ENCODE measurements at regions not wholly inside any gene's neighbourhood (a gene's known extent, or its start where the extent isn't known, plus 50 kb on each side); places are given as distances from the start of the nearest gene placed in this dataset.
"Not testable (repeated sequence)": the region's sequence is repeated elsewhere in the genome, so short reads cannot be mapped to it uniquely, and the experiment has no call there.

- no peak overlapping the region for H3K4me3 Mint-ChIP-seq
- H3K36me3 Mint-ChIP-seq (ENCODE audit: low read depth) = no peaks in the 10 kb centered on the region
These were observed 78.0 kb upstream of the ELOVL5 start for GRCh38 chr6:53426667-53427270.

GRCh38 chr6:53426117-53426516 is 77.4 kb upstream of the ELOVL5 start:
- no peaks in the 10 kb centered on the region for H3K36me3 Mint-ChIP-seq (ENCODE audit: low read depth)
- H3K4me3 Mint-ChIP-seq = no peak overlapping the region
- DNase-seq = no peak
- H3K9me3 Mint-ChIP-seq = no peaks in the 10 kb centered on the region
- H3K4me1 Mint-ChIP-seq = peaks cover 17% of the 10 kb centered on the region
- H3K27ac Mint-ChIP-seq = no peak overlapping the region
- intact Hi-C loops (cut with micrococcal nuclease) = loop anchor here (2.0 kb wide), 1 partner anchor 15 kb away; no protein-coding TSS in a partner anchor
- peaks cover 14% of the 10 kb centered on the region for H3K27me3 Mint-ChIP-seq

More at GRCh38 chr6:53426667-53427270, 78.0 kb upstream of the ELOVL5 start:
- no peak for DNase-seq
- peaks cover 14% of the 10 kb centered on the region for H3K27me3 Mint-ChIP-seq
- peaks cover 19% of the 10 kb centered on the region for H3K4me1 Mint-ChIP-seq
- intact Hi-C loops (cut with micrococcal nuclease) = loop anchor here (1.0 to 2.0 kb wide), 2 partner anchors 14 to 119 kb away; no protein-coding TSS in a partner anchor
- no peak overlapping the region for H3K27ac Mint-ChIP-seq
- no peaks in the 10 kb centered on the region for H3K9me3 Mint-ChIP-seq

GRCh38 chr6:53424976-53425718 is 76.4 kb upstream of the ELOVL5 start:
- Mint-ChIP-seq H3K36me3 (ENCODE audit: low read depth) (no peaks in the 10 kb centered on the region), H3K4me3 (no peak overlapping the region), H3K9me3 (no peaks in the 10 kb centered on the region), H3K27me3 (peaks cover 16% of the 10 kb centered on the region), H3K4me1 (peaks cover 17% of the 10 kb centered on the region), H3K27ac (no peak overlapping the region)
- no peak for DNase-seq
- intact Hi-C loops (cut with micrococcal nuclease) = no loop called here

- intact Hi-C loops (cut with micrococcal nuclease) = no loop called here
- Mint-ChIP-seq H3K27me3 (peaks cover 16% of the 10 kb centered on the region), H3K27ac (no peak overlapping the region), H3K4me1 (peaks cover 15% of the 10 kb centered on the region), H3K9me3 (peaks cover under 1% of the 10 kb centered on the region), H3K4me3 (no peak overlapping the region), H3K36me3 (ENCODE audit: low read depth) (no peaks in the 10 kb centered on the region)
- no peak for DNase-seq
These were observed 75.5 kb upstream of the ELOVL5 start for GRCh38 chr6:53424300-53424699.

GRCh38 chr6:53423560-53423959 is 74.8 kb upstream of the ELOVL5 start:
- H3K9me3 Mint-ChIP-seq; intact Hi-C loops (cut with micrococcal nuclease); H3K4me3 Mint-ChIP-seq; H3K27ac Mint-ChIP-seq; DNase-seq; H3K36me3 Mint-ChIP-seq (ENCODE audit: low read depth): not testable (repeated sequence)
- Mint-ChIP-seq H3K4me1 (peaks cover 10% of the 10 kb centered on the region), H3K27me3 (peaks cover 18% of the 10 kb centered on the region)

GRCh38 chr6:53419026-53419425 is 70.3 kb upstream of the ELOVL5 start:
- Mint-ChIP-seq H3K4me3 (no peak overlapping the region), H3K27me3 (peaks cover 14% of the 10 kb centered on the region), H3K36me3 (ENCODE audit: low read depth) (no peaks in the 10 kb centered on the region), H3K27ac (no peak overlapping the region), H3K9me3 (peaks cover 3% of the 10 kb centered on the region), H3K4me1 (peaks cover 1% of the 10 kb centered on the region)
- DNase-seq = no peak
- intact Hi-C loops (cut with micrococcal nuclease) = no loop called here

GRCh38 chr6:53418288-53418687 is 69.5 kb upstream of the ELOVL5 start:
- peaks cover 3% of the 10 kb centered on the region for H3K9me3 Mint-ChIP-seq
- peaks cover 10% of the 10 kb centered on the region for H3K27me3 Mint-ChIP-seq
- H3K27ac Mint-ChIP-seq = no peak overlapping the region
- no peaks in the 10 kb centered on the region for H3K4me1 Mint-ChIP-seq
- no peak overlapping the region for H3K4me3 Mint-ChIP-seq
- DNase-seq = no peak
- intact Hi-C loops (cut with micrococcal nuclease) = no loop called here
- no peaks in the 10 kb centered on the region for H3K36me3 Mint-ChIP-seq (ENCODE audit: low read depth)

GRCh38 chr6:53417141-53417540 is 68.4 kb upstream of the ELOVL5 start:
- no peak overlapping the region for H3K4me3 Mint-ChIP-seq
- intact Hi-C loops (cut with micrococcal nuclease) = no loop called here
- DNase-seq = no peak
- H3K27me3 Mint-ChIP-seq = peaks cover 4% of the 10 kb centered on the region
- H3K27ac Mint-ChIP-seq = no peak overlapping the region
- H3K4me1 Mint-ChIP-seq = no peaks in the 10 kb centered on the region
- H3K9me3 Mint-ChIP-seq = peaks cover 3% of the 10 kb centered on the region
- H3K36me3 Mint-ChIP-seq (ENCODE audit: low read depth) = no peaks in the 10 kb centered on the region

- no peaks in the 10 kb centered on the region for H3K4me1 Mint-ChIP-seq
- DNase-seq = no peak
- peaks cover 3% of the 10 kb centered on the region for H3K27me3 Mint-ChIP-seq
- H3K36me3 Mint-ChIP-seq (ENCODE audit: low read depth) = no peaks in the 10 kb centered on the region
- H3K9me3 Mint-ChIP-seq = no peaks in the 10 kb centered on the region
- H3K4me3 Mint-ChIP-seq = no peak overlapping the region
- H3K27ac Mint-ChIP-seq = no peak overlapping the region
- intact Hi-C loops (cut with micrococcal nuclease) = no loop called here
These were observed 64.6 kb upstream of the ELOVL5 start for GRCh38 chr6:53413326-53413725.

GRCh38 chr6:53412751-53413150 is 64.0 kb upstream of the ELOVL5 start:
- intact Hi-C loops (cut with micrococcal nuclease) = no loop called here
- no peaks in the 10 kb centered on the region for H3K4me1 Mint-ChIP-seq
- no peak overlapping the region for H3K27ac Mint-ChIP-seq
- H3K36me3 Mint-ChIP-seq (ENCODE audit: low read depth) = no peaks in the 10 kb centered on the region
- H3K27me3 Mint-ChIP-seq = peaks cover 3% of the 10 kb centered on the region
- H3K9me3 Mint-ChIP-seq = no peaks in the 10 kb centered on the region
- DNase-seq = no peak
- no peak overlapping the region for H3K4me3 Mint-ChIP-seq

GRCh38 chr6:53412021-53412715 is 63.4 kb upstream of the ELOVL5 start:
- Mint-ChIP-seq H3K27me3 (peaks cover 3% of the 10 kb centered on the region), H3K4me3 (no peak overlapping the region), H3K27ac (no peak overlapping the region), H3K9me3 (no peaks in the 10 kb centered on the region), H3K4me1 (no peaks in the 10 kb centered on the region), H3K36me3 (ENCODE audit: low read depth) (no peaks in the 10 kb centered on the region)
- intact Hi-C loops (cut with micrococcal nuclease) = no loop called here
- no peak for DNase-seq

- Mint-ChIP-seq H3K4me3 (no peak overlapping the region), H3K36me3 (ENCODE audit: low read depth) (no peaks in the 10 kb centered on the region), H3K27ac (no peak overlapping the region), H3K9me3 (no peaks in the 10 kb centered on the region), H3K27me3 (peaks cover 3% of the 10 kb centered on the region), H3K4me1 (no peaks in the 10 kb centered on the region)
- DNase-seq = no peak
- intact Hi-C loops (cut with micrococcal nuclease) = loop anchor here (2.0 kb wide), 2 partner anchors 25 to 109 kb away; no protein-coding TSS in a partner anchor
These were observed 62.7 kb upstream of the ELOVL5 start for GRCh38 chr6:53411451-53411850.

GRCh38 chr6:53410508-53411258 is 61.9 kb upstream of the ELOVL5 start:
- no peaks in the 10 kb centered on the region for H3K4me1 Mint-ChIP-seq
- peak; percentile 85 for DNase-seq
- H3K27ac Mint-ChIP-seq = no peak overlapping the region
- H3K36me3 Mint-ChIP-seq (ENCODE audit: low read depth) = no peaks in the 10 kb centered on the region
- peaks cover 3% of the 10 kb centered on the region for H3K27me3 Mint-ChIP-seq
- intact Hi-C loops (cut with micrococcal nuclease) = loop anchor here (1.0 to 2.0 kb wide), 4 partner anchors 26 to 238 kb away; no protein-coding TSS in a partner anchor
- no peaks in the 10 kb centered on the region for H3K9me3 Mint-ChIP-seq
- no peak overlapping the region for H3K4me3 Mint-ChIP-seq

All from activated CD4-positive, alpha-beta T cell treated with anti-CD3 and anti-CD28 coated beads, Interleukin-2, amount 10 ng/mL, durations not matched to agents 24 days and 14 days (primary cell).